Neural cell (in vitro differentiated cells): ENCODE measurements at regions not wholly inside any gene's neighbourhood (a gene's known extent, or its start where the extent isn't known, plus 50 kb on each side); places are given as distances from the start of the nearest gene placed in this dataset.

ENCODE experiments used
- EP300 ChIP-seq: fragments of 450-650 bp; conservative IDR thresholded peaks from 2 replicates; pipeline ENCODE4 v1.6.1; 2014; ENCODE audit warnings: antibody characterized with exemption, mild to moderate bottlenecking, moderate library complexity; ENCODE audit not compliant: poor library complexity, severe bottlenecking
- EZH2 ChIP-seq: fragments of 200-600, 300-800 bp; shearing (Covaris generic), sonication (generic); IDR thresholded peaks from 2 replicates; pipeline ENCODE4 v1.6.1; 2014; ENCODE audit warnings: antibody characterized with exemption, low read length, borderline replicate concordance, mild to moderate bottlenecking; ENCODE audit not compliant: insufficient read depth, poor library complexity, severe bottlenecking
- MXI1 ChIP-seq: fragments of 450-650 bp; conservative IDR thresholded peaks from 2 replicates; pipeline ENCODE4 v1.6.1; 2014; ENCODE audit warnings: antibody characterized with exemption, mild to moderate bottlenecking; ENCODE audit not compliant: poor library complexity, severe bottlenecking
- POLR2AphosphoS5 ChIP-seq: IDR thresholded peaks from 2 replicates; pipeline ENCODE4 v1.6.1; 2012
- RAD21 ChIP-seq: fragments of 450-650 bp; conservative IDR thresholded peaks from 2 replicates; pipeline ENCODE4 v1.6.1; 2014; ENCODE audit warnings: antibody characterized with exemption, mild to moderate bottlenecking, moderate library complexity
- SMC3 ChIP-seq: fragments of 450-650 bp; conservative IDR thresholded peaks from 2 replicates; pipeline ENCODE4 v1.6.1; 2014; ENCODE audit warnings: antibody characterized with exemption, mild to moderate bottlenecking, moderate library complexity; ENCODE audit not compliant: poor library complexity
- TAF1 ChIP-seq: IDR thresholded peaks from 2 replicates; pipeline ENCODE4 v1.6.1; 2012; ENCODE audit warnings: low read depth
- TF ChIP-seq, protein P1 (sequence below): fragments of 450-650 bp; IDR thresholded peaks from 2 replicates; pipeline ENCODE4 v1.5.1; 2014; ENCODE audit warnings: antibody characterized with exemption, mild to moderate bottlenecking, moderate library complexity; ENCODE audit not compliant: poor library complexity, severe bottlenecking
- TF ChIP-seq, protein P2 (sequence below): IDR thresholded peaks from 2 replicates; pipeline ENCODE4 v1.6.1; 2012; ENCODE audit warnings: borderline replicate concordance

- TF ChIP-seq POLR2AphosphoS5 (no peak), EZH2 (no peak), RAD21 (no peak), SMC3 (no peak), EP300 (no peak), TAF1 (no peak), MXI1 (no peak)
- TF ChIP-seq, protein P1, sequence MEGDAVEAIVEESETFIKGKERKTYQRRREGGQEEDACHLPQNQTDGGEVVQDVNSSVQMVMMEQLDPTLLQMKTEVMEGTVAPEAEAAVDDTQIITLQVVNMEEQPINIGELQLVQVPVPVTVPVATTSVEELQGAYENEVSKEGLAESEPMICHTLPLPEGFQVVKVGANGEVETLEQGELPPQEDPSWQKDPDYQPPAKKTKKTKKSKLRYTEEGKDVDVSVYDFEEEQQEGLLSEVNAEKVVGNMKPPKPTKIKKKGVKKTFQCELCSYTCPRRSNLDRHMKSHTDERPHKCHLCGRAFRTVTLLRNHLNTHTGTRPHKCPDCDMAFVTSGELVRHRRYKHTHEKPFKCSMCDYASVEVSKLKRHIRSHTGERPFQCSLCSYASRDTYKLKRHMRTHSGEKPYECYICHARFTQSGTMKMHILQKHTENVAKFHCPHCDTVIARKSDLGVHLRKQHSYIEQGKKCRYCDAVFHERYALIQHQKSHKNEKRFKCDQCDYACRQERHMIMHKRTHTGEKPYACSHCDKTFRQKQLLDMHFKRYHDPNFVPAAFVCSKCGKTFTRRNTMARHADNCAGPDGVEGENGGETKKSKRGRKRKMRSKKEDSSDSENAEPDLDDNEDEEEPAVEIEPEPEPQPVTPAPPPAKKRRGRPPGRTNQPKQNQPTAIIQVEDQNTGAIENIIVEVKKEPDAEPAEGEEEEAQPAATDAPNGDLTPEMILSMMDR = no peak
- TF ChIP-seq, protein P2, sequence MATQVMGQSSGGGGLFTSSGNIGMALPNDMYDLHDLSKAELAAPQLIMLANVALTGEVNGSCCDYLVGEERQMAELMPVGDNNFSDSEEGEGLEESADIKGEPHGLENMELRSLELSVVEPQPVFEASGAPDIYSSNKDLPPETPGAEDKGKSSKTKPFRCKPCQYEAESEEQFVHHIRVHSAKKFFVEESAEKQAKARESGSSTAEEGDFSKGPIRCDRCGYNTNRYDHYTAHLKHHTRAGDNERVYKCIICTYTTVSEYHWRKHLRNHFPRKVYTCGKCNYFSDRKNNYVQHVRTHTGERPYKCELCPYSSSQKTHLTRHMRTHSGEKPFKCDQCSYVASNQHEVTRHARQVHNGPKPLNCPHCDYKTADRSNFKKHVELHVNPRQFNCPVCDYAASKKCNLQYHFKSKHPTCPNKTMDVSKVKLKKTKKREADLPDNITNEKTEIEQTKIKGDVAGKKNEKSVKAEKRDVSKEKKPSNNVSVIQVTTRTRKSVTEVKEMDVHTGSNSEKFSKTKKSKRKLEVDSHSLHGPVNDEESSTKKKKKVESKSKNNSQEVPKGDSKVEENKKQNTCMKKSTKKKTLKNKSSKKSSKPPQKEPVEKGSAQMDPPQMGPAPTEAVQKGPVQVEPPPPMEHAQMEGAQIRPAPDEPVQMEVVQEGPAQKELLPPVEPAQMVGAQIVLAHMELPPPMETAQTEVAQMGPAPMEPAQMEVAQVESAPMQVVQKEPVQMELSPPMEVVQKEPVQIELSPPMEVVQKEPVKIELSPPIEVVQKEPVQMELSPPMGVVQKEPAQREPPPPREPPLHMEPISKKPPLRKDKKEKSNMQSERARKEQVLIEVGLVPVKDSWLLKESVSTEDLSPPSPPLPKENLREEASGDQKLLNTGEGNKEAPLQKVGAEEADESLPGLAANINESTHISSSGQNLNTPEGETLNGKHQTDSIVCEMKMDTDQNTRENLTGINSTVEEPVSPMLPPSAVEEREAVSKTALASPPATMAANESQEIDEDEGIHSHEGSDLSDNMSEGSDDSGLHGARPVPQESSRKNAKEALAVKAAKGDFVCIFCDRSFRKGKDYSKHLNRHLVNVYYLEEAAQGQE = no peak
These were observed 753.4 kb upstream of the DEFB115 start for GRCh38 chr20:30503992-30504570.
